H1 (cell line): ENCODE measurements at regions not wholly inside any gene's neighbourhood (a gene's known extent, or its start where the extent isn't known, plus 50 kb on each side); places are given as distances from the start of the nearest gene placed in this dataset.

Source experiments
- HDAC6 ChIP-seq: IDR thresholded peaks from one replicate; pipeline ENCODE4 v1.7.1; 2012; ENCODE audit warnings: low read depth, mild to moderate bottlenecking, inconsistent platforms, low read length, moderate library complexity
- MAX ChIP-seq: IDR thresholded peaks from 2 replicates; pipeline ENCODE4 v1.6.1; 2012; ENCODE audit warnings: inconsistent platforms
- RNF2 ChIP-seq: fragments of 200-900, 300-1000 bp; sonication (generic); IDR thresholded peaks from 2 replicates; pipeline ENCODE4 v1.7.1; 2016; ENCODE audit warnings: borderline replicate concordance, low read depth, mild to moderate bottlenecking, antibody characterized with exemption, low read length; ENCODE audit not compliant: poor library complexity, severe bottlenecking; ENCODE audit errors: missing control alignments
- TAF1 ChIP-seq: IDR thresholded peaks from 2 replicates; pipeline ENCODE4 v1.6.1; 2011; ENCODE audit warnings: mild to moderate bottlenecking, low read depth, low read length
- YY1 ChIP-seq: IDR thresholded peaks from 2 replicates; pipeline ENCODE4 v1.6.1; 2011; ENCODE audit warnings: low read depth, mild to moderate bottlenecking, low read length

DNA sequence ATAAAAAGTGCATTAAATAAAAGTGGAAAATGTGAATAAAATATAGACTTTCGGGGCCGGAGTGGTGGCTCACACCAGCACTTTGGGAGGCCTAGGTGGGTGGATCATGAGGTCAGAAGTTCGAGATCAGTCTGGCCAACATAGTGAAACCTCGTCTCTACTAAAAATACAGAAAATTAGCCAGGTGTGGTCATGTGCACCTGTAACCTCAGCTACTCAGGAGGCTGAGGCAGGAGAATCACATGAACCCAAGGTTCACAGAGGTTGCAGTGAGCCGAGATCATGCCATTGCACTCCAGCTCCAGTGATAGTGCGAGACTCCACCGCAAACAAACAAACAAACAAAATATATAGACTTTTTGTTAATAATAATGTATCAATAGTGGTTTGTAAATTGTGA is 293.6 kb upstream of the TRAM1L1 start (continued):
- TF ChIP-seq YY1: no peak
- no peak for TF ChIP-seq HDAC6
- no peak for TF ChIP-seq RNF2
- no peak for TF ChIP-seq MAX
- TF ChIP-seq TAF1: no peak
